ENCODE measurements at regions not wholly inside any gene's neighbourhood (a gene's known extent, or its start where the extent isn't known, plus 50 kb on each side); places are given as distances from the start of the nearest gene placed in this dataset.

DNA sequence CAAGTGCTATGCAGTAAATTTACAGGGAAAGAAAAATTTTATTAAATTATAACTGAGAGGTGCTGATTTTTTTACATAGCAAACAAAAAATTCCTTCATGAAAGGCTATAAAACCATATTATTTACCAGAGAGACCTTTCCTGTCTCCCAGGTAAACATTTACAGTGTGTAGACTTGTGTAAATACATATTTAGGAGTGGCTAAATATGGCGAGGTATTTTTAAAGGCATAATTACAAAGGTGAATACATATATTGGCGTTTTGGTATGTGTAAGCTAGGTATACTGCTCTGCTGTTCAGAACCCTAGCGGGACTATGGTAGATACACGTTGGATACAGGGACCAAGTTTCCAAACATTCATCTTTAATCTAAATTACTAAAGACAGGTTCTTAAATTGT lies 170.6 kb upstream of the MEF2C start:
- TF ChIP-seq, protein P1, sequence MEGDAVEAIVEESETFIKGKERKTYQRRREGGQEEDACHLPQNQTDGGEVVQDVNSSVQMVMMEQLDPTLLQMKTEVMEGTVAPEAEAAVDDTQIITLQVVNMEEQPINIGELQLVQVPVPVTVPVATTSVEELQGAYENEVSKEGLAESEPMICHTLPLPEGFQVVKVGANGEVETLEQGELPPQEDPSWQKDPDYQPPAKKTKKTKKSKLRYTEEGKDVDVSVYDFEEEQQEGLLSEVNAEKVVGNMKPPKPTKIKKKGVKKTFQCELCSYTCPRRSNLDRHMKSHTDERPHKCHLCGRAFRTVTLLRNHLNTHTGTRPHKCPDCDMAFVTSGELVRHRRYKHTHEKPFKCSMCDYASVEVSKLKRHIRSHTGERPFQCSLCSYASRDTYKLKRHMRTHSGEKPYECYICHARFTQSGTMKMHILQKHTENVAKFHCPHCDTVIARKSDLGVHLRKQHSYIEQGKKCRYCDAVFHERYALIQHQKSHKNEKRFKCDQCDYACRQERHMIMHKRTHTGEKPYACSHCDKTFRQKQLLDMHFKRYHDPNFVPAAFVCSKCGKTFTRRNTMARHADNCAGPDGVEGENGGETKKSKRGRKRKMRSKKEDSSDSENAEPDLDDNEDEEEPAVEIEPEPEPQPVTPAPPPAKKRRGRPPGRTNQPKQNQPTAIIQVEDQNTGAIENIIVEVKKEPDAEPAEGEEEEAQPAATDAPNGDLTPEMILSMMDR (IDR thresholded peaks at IDR 0.05; ENCODE audit: insufficient read depth, low read depth, low read length), result no peak
- TF ChIP-seq EZH2 (IDR thresholded peaks at IDR 0.05; ENCODE audit: insufficient read depth, low read length), result no peak
